ENCODE measurements at regions not wholly inside any gene's neighbourhood (a gene's known extent, or its start where the extent isn't known, plus 50 kb on each side); places are given as distances from the start of the nearest gene placed in this dataset.
A peak's percentile ranks its signal among the peaks of the same experiment; 100 is the strongest.

GRCh38 chr13:73879346-73880015, 254.7 kb downstream of the KLF12 start:
- DNase-seq: no peak

GRCh38 chr13:73877399-73877798, 256.8 kb downstream of the KLF12 start:
- DNase-seq: no peak

- peak; percentile 53 for DNase-seq
These were observed 257.9 kb downstream of the KLF12 start for GRCh38 chr13:73876323-73876722.

GRCh38 chr13:73873940-73874830, 260.0 kb downstream of the KLF12 start:
- no peak for DNase-seq

- DNase-seq: no peak
These were observed 261.8 kb downstream of the KLF12 start for GRCh38 chr13:73872397-73872796.

- no peak for DNase-seq
These were observed 263.0 kb downstream of the KLF12 start for GRCh38 chr13:73870970-73871935.

GRCh38 chr13:73870036-73870741, 264.0 kb downstream of the KLF12 start:
- no peak for DNase-seq

GRCh38 chr13:73865027-73865426, 269.2 kb downstream of the KLF12 start:
- DNase-seq: no peak

GRCh38 chr13:73861136-73861535, 273.1 kb downstream of the KLF12 start:
- DNase-seq: no peak

GRCh38 chr13:73860501-73860900, 273.7 kb downstream of the KLF12 start:
- no peak for DNase-seq

- DNase-seq: no peak
These were observed 274.4 kb downstream of the KLF12 start for GRCh38 chr13:73859841-73860240.

- no peak for DNase-seq
These were observed 277.1 kb downstream of the KLF12 start for GRCh38 chr13:73857106-73857505.

GRCh38 chr13:73851104-73851503, 283.1 kb downstream of the KLF12 start:
- no peak for DNase-seq

- DNase-seq: no peak
These were observed 283.9 kb downstream of the KLF12 start for GRCh38 chr13:73850104-73850873.

- peak; percentile 7 for DNase-seq
These were observed 284.9 kb downstream of the KLF12 start for GRCh38 chr13:73849292-73849691.

- DNase-seq: no peak
These were observed 289.2 kb downstream of the KLF12 start for GRCh38 chr13:73844986-73845385.

GRCh38 chr13:73842626-73843025, 291.6 kb downstream of the KLF12 start:
- no peak for DNase-seq

- no peak for DNase-seq
These were observed 292.0 kb downstream of the KLF12 start for GRCh38 chr13:73842184-73842583.

- DNase-seq: no peak
These were observed 297.1 kb downstream of the KLF12 start for GRCh38 chr13:73837147-73837546.

GRCh38 chr13:73835138-73835721, 299.0 kb downstream of the KLF12 start:
- no peak for DNase-seq

All from NCI-H1048 (cell line).